CD14-positive monocyte (primary cell): ENCODE measurements at regions not wholly inside any gene's neighbourhood (a gene's known extent, or its start where the extent isn't known, plus 50 kb on each side); places are given as distances from the start of the nearest gene placed in this dataset.

Source experiments
- DNase-seq, 3 donors: peaks; one replicate each; pipeline ENCODE4 v3.0.0-alpha.2; 2011 to 2022
- H2AFZ ChIP-seq: 2 replicates; pipeline ENCODE4 v1.6.0; 2012; ENCODE audit warnings: mild to moderate bottlenecking, low read depth, low read length, inconsistent platforms; ENCODE audit not compliant: insufficient read depth, poor library complexity, severe bottlenecking
- H3K27ac ChIP-seq, 2 donors: 1 replicate in 1 of 2; 2 replicates in 1 of 2; pipeline ENCODE4 v1.5.1; 2012 to 2013; ENCODE audit warnings: low read length in 2 of 2, control low read depth in 1 of 2, inconsistent platforms in 1 of 2, low read depth in 1 of 2, mild to moderate bottlenecking in 1 of 2
- H3K27me3 ChIP-seq, 2 donors: one replicate each; pipeline versions ENCODE4 v1.6.0 to v1.6.1; 2011 to 2013; ENCODE audit warnings: low read length in 2 of 2; ENCODE audit not compliant: control insufficient read depth in 2 of 2, insufficient read depth in 2 of 2
- H3K36me3 ChIP-seq, 2 donors: replicated peaks in 1 of 2; 1 replicate in 1 of 2; 2 replicates in 1 of 2; pipeline versions ENCODE4 v1.5.1 to v1.6.1; 2012 to 2013; ENCODE audit warnings: low read length in 2 of 2, control low read depth in 1 of 2, inconsistent platforms in 1 of 2, mild to moderate bottlenecking in 1 of 2; ENCODE audit not compliant: insufficient read depth in 2 of 2, control insufficient read depth in 1 of 2
- H3K4me1 ChIP-seq, 2 donors: 1 replicate in 1 of 2; 2 replicates in 1 of 2; pipeline versions ENCODE4 v1.5.1 to v1.6.1; 2012 to 2013; ENCODE audit warnings: low read length in 2 of 2, control low read depth in 1 of 2, inconsistent platforms in 1 of 2, mild to moderate bottlenecking in 1 of 2, moderate library complexity in 1 of 2; ENCODE audit not compliant: insufficient read depth in 2 of 2, control insufficient read depth in 1 of 2
- H3K4me2 ChIP-seq: replicated peaks from 2 replicates; pipeline ENCODE3; 2012; ENCODE audit warnings: low read length, moderate library complexity, mild to moderate bottlenecking; ENCODE audit not compliant: poor library complexity, severe bottlenecking; ENCODE audit errors: extremely low read depth
- H3K4me3 ChIP-seq, 3 experiments: fragments of 200-600 bp in 1 of 3; sonication (generic) in 1 of 3; replicated peaks in 1 of 3; 1 replicate in 2 of 3; 2 replicates in 1 of 3; pipeline ENCODE4 v1.5.1; 2011 to 2013; ENCODE audit warnings: low read length in 3 of 3, mild to moderate bottlenecking in 3 of 3, control low read depth in 2 of 3, low read depth in 2 of 3, inconsistent platforms in 1 of 3, moderate library complexity in 1 of 3
- H3K79me2 ChIP-seq: 2 replicates; pipeline ENCODE4 v1.6.0; 2012; ENCODE audit warnings: mild to moderate bottlenecking, control low read depth, inconsistent platforms, low read length, moderate library complexity; ENCODE audit not compliant: insufficient read depth
- H3K9ac ChIP-seq: 2 replicates; pipeline ENCODE4 v1.6.0; 2017; ENCODE audit warnings: low read length, mild to moderate bottlenecking; ENCODE audit not compliant: insufficient read depth, poor library complexity, severe bottlenecking
- H3K9me3 ChIP-seq, 2 donors: replicated peaks in 1 of 2; 1 replicate in 1 of 2; 2 replicates in 1 of 2; pipeline versions ENCODE4 v1.5.1 to v1.6.1; 2012 to 2013; ENCODE audit warnings: low read length in 2 of 2, control low read depth in 1 of 2; ENCODE audit not compliant: control insufficient read depth in 1 of 2, insufficient read depth in 1 of 2
- H4K20me1 ChIP-seq: 2 replicates; pipeline ENCODE4 v1.6.0; 2012; ENCODE audit warnings: mild to moderate bottlenecking, low read length, control low read depth, moderate library complexity; ENCODE audit not compliant: insufficient read depth
- H3K27ac Mint-ChIP-seq, 7 donors: one replicate each; pipeline ENCODE4 v1.8.0; 2020; ENCODE audit warnings: mild to moderate bottlenecking in 7 of 7, mixed read lengths in 7 of 7, moderate library complexity in 6 of 7, inconsistent platforms in 2 of 7
- H3K27me3 Mint-ChIP-seq, 3 donors: one replicate each; pipeline ENCODE4 v1.8.0; 2021 to 2022; ENCODE audit warnings: low read depth in 3 of 3, mild to moderate bottlenecking in 3 of 3, mixed read lengths in 3 of 3, moderate library complexity in 3 of 3, inconsistent platforms in 1 of 3
- H3K36me3 Mint-ChIP-seq, 2 donors: one replicate each; pipeline ENCODE4 v1.8.0; 2020; ENCODE audit warnings: mixed read lengths in 2 of 2, inconsistent platforms in 1 of 2, mild to moderate bottlenecking in 1 of 2
- H3K4me1 Mint-ChIP-seq: one replicate; pipeline ENCODE4 v1.8.0; 2020; ENCODE audit warnings: mild to moderate bottlenecking, mixed read lengths
- H3K4me3 Mint-ChIP-seq, 2 donors: one replicate each; pipeline ENCODE4 v1.8.0; 2020; ENCODE audit warnings: mild to moderate bottlenecking in 2 of 2, mixed read lengths in 2 of 2, moderate library complexity in 1 of 2
- H3K9me3 Mint-ChIP-seq, 7 donors: one replicate each; pipeline ENCODE4 v1.8.0; 2020 to 2022; ENCODE audit warnings: mixed read lengths in 7 of 7, mild to moderate bottlenecking in 6 of 7, moderate library complexity in 6 of 7, inconsistent platforms in 2 of 7
- CTCF ChIP-seq: fragments of 200-600 bp; IDR thresholded peaks from one replicate; pipeline ENCODE4 v1.8.0; 2022; ENCODE audit warnings: antibody characterized with exemption, mild to moderate bottlenecking
- WGBS: methylation state at CpG from one replicate; pipeline ENCODE4 v1.1.5; 2013; ENCODE audit warnings: missing lambda C conversion rate; ENCODE audit not compliant: insufficient coverage; 5-methylcytosine and 5-hydroxymethylcytosine counted together
- intact Hi-C, 2 donors: fragments of 100-400 bp; cut with micrococcal nuclease; formaldehyde crosslinking; loops; one replicate each; pipeline versions ENCODE4 v1.15.0 to v1.15.1; 2023

- intact Hi-C loops = no loop called here
- Histone ChIP-seq H3K9ac (no peak overlapping the region), H3K79me2 (no peaks in the 10 kb centered on the region), H3K36me3 (no peaks in the 10 kb centered on the region), H3K9me3 (no peaks in the 10 kb centered on the region), H2AFZ (no peak overlapping the region), H3K4me2 (no peak overlapping the region), H3K4me3 (no peak overlapping the region), H4K20me1 (no peaks in the 10 kb centered on the region), H3K4me1 (no peaks in the 10 kb centered on the region), H3K27me3 (no peaks in the 10 kb centered on the region), H3K27ac (no peak overlapping the region)
- WGBS = 84% methylated on average over 9 of the region's 9 CpGs
- peaks cover 0 to 9% (median 4%) of the 10 kb centered on the region in 7 donors for H3K9me3 Mint-ChIP-seq
- H3K4me3 Mint-ChIP-seq = no peak overlapping the region
- H3K4me1 Mint-ChIP-seq = no peaks in the 10 kb centered on the region
- peaks cover 0 to 3% (median 2%) of the 10 kb centered on the region in 3 donors for H3K27me3 Mint-ChIP-seq
- no peak for DNase-seq
- H3K27ac Mint-ChIP-seq = no peak overlapping the region
- TF ChIP-seq CTCF = no peak
- H3K36me3 Mint-ChIP-seq = no peaks in the 10 kb centered on the region
These were observed 280.4 kb downstream of the GLRX3 start for GRCh38 chr10:130416334-130417150.

- no peak overlapping the region for H3K4me3 ChIP-seq
- no peak overlapping the region for H3K4me2 ChIP-seq
- Mint-ChIP-seq H3K4me3 (no peak overlapping the region), H3K27ac (no peak overlapping the region), H3K9me3 (peaks cover 0 to 13% (median 6%) of the 10 kb centered on the region in 7 donors), H3K4me1 (no peaks in the 10 kb centered on the region), H3K36me3 (no peaks in the 10 kb centered on the region), H3K27me3 (peaks cover 0 to 3% (median 2%) of the 10 kb centered on the region in 3 donors)
- H4K20me1 ChIP-seq = no peaks in the 10 kb centered on the region
- no peak overlapping the region for H3K27ac ChIP-seq
- no peak overlapping the region for H2AFZ ChIP-seq
- H3K9ac ChIP-seq = no peak overlapping the region
- H3K4me1 ChIP-seq = no peaks in the 10 kb centered on the region
- 90% methylated on average over 10 of the region's 10 CpGs for WGBS
- H3K27me3 ChIP-seq = no peaks in the 10 kb centered on the region
- intact Hi-C loops = no loop called here
- no peak for TF ChIP-seq CTCF
- DNase-seq = no peak
- no peaks in the 10 kb centered on the region for H3K9me3 ChIP-seq
- no peaks in the 10 kb centered on the region for H3K36me3 ChIP-seq
- H3K79me2 ChIP-seq = no peaks in the 10 kb centered on the region
These were observed 282.5 kb downstream of the GLRX3 start for GRCh38 chr10:130418731-130419130.
